Muscle of leg (tissue), 3 donors: ENCODE measurements at regions not wholly inside any gene's neighbourhood (a gene's known extent, or its start where the extent isn't known, plus 50 kb on each side); places are given as distances from the start of the nearest gene placed in this dataset.
A peak's percentile ranks its signal among the peaks of the same experiment; 100 is the strongest.

Experiments used
- DNase-seq: peaks from one replicate; pipeline ENCODE4 v3.0.0; 2013
- H3K27ac ChIP-seq: one replicate; pipeline ENCODE4 v1.5.1; 2013; ENCODE audit warnings: mild to moderate bottlenecking, low read length, control low read depth
- H3K27me3 ChIP-seq: one replicate; pipeline ENCODE4 v1.6.1; 2013; ENCODE audit warnings: low read length; ENCODE audit not compliant: control insufficient read depth, insufficient read depth
- H3K36me3 ChIP-seq: one replicate; pipeline ENCODE4 v1.6.1; 2013; ENCODE audit warnings: low read length; ENCODE audit not compliant: control insufficient read depth, insufficient read depth
- H3K4me1 ChIP-seq: one replicate; pipeline ENCODE4 v1.6.1; 2013; ENCODE audit warnings: low read length; ENCODE audit not compliant: control insufficient read depth, insufficient read depth
- H3K4me3 ChIP-seq: one replicate; pipeline ENCODE4 v1.5.1; 2013; ENCODE audit warnings: low read length, control low read depth
- H3K9me3 ChIP-seq: replicated peaks from 2 replicates; pipeline ENCODE4 v1.6.1; 2013; ENCODE audit warnings: low read depth, low read length; ENCODE audit not compliant: control insufficient read depth
- WGBS: methylation state at CpG from one replicate; pipeline ENCODE4 v1.1.5; 2013; ENCODE audit warnings: missing lambda C conversion rate; ENCODE audit not compliant: insufficient coverage; 5-methylcytosine and 5-hydroxymethylcytosine counted together

GRCh38 chr5:130549884-130550561, 615.0 kb downstream of the HINT1 start:
- no peak for DNase-seq
- H3K4me3 ChIP-seq, result no peak overlapping the region
- H3K9me3 ChIP-seq, result peaks cover 28% of the 10 kb centered on the region
- H3K27ac ChIP-seq, result no peak overlapping the region
- WGBS, result 88% methylated on average over 3 of the region's 5 CpGs
- H3K4me1 ChIP-seq, result no peaks in the 10 kb centered on the region
- H3K27me3 ChIP-seq, result no peaks in the 10 kb centered on the region
- no peaks in the 10 kb centered on the region for H3K36me3 ChIP-seq

DNA sequence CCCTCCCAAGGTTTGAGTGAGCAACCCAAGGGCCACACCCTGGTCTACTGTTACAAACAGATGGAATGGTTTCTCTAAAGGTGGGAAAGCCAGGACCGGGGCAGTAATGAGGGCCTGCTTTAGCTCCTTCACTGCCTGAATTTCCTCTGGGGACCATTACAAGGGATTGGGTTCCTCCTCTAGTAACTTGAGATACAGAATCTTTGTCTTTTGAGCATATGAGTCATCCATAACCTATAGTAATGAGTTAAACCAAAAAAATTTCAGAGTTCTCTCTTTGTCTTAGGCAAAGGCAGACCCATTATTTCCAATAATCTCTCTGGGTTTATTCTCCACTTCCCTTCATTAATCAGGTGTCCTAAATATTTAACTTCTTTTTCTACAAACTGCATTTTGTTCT, 618.8 kb downstream of the HINT1 start:
- no CpG with 5 or more reads among the region's 1 CpG for WGBS
- Histone ChIP-seq H3K4me1 (no peaks in the 10 kb centered on the region), H3K36me3 (no peaks in the 10 kb centered on the region), H3K27ac (no peak overlapping the region), H3K4me3 (no peak overlapping the region), H3K9me3 (peaks cover 49% of the 10 kb centered on the region), H3K27me3 (no peaks in the 10 kb centered on the region)
- no peak for DNase-seq

DNA sequence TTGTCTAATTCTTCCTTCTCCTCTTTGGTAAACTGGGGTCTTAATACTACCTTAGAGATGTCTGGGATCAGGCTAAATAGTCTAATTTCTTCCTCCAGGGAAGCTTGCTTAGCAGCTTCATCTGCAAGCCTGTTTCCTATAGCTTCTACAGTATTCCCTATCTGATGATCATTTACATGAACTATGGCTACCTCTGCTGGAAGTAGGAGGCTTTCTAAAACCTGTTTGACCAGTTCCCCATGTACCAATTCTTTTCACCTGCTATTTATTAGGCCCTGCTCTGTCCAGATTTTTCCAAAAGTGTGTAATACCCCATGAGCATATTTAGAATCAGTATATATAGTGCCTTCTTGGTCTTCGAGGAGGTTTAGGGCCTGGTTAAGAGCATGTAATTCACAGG, 619.8 kb downstream of the HINT1 start:
- Histone ChIP-seq H3K4me3 (no peak overlapping the region), H3K36me3 (no peaks in the 10 kb centered on the region), H3K9me3 (peaks cover 49% of the 10 kb centered on the region), H3K27me3 (no peaks in the 10 kb centered on the region), H3K27ac (no peak overlapping the region), H3K4me1 (no peaks in the 10 kb centered on the region)
- WGBS, result no CpG with 5 or more reads among the region's 1 CpG
- no peak for DNase-seq

DNA sequence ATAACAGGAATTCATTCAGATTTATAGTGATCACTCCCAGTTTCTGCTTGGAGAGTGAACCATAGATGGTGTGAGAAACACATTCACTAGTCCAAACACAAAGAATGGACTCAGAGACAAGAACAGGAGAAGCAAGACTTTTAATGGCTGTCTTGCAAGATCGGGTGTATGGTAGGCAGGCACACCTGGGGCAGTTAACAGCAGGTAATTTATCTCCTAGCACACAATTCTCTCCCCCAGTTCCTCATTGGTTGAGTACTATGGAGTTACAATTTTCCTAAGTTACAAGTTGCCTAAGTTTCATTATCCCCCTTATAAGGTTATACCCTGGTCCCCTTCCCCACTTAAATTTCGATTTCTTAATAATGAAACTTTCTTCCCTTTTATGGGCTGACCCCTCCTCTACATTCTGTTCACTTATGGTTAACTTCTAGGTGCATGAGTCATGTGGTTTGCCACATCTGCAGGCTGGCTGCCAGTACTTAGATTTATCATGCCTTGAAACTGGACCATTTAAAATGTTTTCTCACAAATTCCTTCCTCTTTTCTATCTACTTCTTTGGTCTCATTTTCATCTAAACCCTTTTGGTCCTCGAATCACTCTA, 623.3 kb downstream of the HINT1 start:
- H3K27ac ChIP-seq, result no peak overlapping the region
- no peak overlapping the region for H3K4me3 ChIP-seq
- no peaks in the 10 kb centered on the region for H3K36me3 ChIP-seq
- H3K9me3 ChIP-seq, result peaks cover 35% of the 10 kb centered on the region
- WGBS, result 40% methylated on average over 1 of the region's 3 CpGs
- H3K27me3 ChIP-seq, result no peaks in the 10 kb centered on the region
- no peaks in the 10 kb centered on the region for H3K4me1 ChIP-seq
- no peak for DNase-seq

DNA sequence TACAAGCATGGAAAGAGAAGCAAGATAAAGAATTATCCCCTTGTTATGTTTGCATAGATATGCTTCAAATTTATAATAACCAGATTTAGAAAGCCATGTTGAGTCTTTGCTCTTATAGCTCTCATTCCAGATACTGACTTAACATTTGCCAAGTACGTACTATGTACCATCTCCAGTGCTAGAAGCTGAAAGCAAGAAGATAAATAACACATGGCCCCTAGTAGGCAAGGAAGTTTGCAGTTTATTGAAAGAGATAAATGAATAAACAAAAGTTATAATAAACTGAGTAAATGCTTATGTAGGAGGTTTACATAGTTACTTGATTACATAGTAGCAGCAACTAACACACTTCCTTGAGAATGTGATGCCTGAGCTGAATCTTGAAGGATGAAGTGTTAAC, 628.4 kb downstream of the HINT1 start:
- Histone ChIP-seq H3K4me3 (no peak overlapping the region), H3K4me1 (no peaks in the 10 kb centered on the region), H3K27me3 (no peaks in the 10 kb centered on the region), H3K9me3 (no peaks in the 10 kb centered on the region), H3K27ac (no peak overlapping the region), H3K36me3 (no peaks in the 10 kb centered on the region)
- WGBS, result no CpG with 5 or more reads among the region's 1 CpG
- DNase-seq, result no peak

DNA sequence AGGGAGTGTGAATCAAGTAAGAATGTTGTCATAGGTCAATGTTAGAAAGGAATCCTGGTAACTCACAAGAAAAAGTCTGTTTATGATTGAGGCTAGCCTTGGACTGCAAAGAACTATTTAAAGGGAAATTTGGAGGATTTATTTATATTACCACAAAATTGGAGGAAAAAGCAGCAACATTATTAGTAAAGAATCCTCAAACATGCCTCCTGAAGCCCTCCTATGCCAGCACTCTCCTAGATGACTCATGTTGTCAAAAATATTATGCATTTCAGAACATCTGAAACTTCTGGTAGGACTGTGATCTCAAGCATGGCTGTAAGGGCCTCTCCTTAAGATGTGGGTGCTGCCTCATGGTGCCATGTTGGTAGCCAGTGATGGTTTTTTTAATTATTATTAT, 628.5 kb downstream of the CHSY3 start:
- Histone ChIP-seq H3K27ac (no peak overlapping the region), H3K4me1 (no peaks in the 10 kb centered on the region), H3K9me3 (no peaks in the 10 kb centered on the region), H3K27me3 (no peaks in the 10 kb centered on the region), H3K4me3 (no peak overlapping the region), H3K36me3 (no peaks in the 10 kb centered on the region)
- no peak for DNase-seq

DNA sequence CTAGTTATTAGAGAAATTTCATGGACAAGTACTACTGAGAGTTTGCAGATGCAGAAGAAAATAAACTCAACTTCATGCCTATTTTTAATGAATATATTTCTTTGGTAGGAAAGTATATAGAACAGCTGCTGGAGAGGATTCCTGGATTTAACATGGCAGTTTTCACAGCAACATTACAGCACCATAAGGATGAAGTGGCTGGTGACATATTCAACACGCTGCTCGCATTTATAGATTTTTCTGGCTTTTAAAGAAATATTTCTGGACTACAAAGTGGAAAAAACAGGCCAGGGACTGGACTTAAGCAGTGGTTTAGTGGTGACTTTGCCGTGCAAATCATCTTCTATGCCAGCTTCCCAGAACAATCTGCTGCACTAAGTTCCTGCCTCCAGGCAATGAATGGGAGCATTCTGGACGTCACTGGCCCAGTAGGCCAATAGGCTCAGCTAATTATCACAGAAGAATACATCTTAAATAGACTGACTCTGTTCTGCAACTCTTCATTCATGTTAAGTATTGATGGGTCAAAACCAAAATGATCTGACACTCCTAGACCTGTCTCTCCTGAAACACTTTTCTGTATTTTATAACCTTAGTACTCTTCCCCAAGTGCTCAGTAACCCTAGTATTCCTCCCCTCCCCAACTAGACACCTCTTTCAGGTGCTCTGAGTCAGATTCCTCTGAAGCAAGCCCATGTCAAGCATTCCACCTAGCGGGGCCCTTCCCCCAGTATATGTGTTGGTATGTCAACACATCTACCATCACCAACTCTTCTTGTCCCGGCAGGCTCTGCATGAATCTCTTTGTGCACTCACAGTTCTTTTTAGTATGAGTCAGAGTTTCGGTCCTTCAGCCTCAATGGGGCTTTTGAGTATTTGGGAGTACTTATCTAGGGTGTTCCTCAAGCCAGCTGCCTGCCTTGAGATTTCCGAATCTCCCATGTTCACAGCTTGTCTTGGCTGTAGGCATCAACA, 625.5 kb downstream of the CHSY3 start:
- Histone ChIP-seq H3K27ac (no peak overlapping the region), H3K27me3 (no peaks in the 10 kb centered on the region), H3K4me3 (no peak overlapping the region), H3K36me3 (no peaks in the 10 kb centered on the region), H3K9me3 (no peaks in the 10 kb centered on the region), H3K4me1 (no peaks in the 10 kb centered on the region)
- 80% methylated on average over 2 of the region's 8 CpGs for WGBS
- DNase-seq, result peak; percentile 2

DNA sequence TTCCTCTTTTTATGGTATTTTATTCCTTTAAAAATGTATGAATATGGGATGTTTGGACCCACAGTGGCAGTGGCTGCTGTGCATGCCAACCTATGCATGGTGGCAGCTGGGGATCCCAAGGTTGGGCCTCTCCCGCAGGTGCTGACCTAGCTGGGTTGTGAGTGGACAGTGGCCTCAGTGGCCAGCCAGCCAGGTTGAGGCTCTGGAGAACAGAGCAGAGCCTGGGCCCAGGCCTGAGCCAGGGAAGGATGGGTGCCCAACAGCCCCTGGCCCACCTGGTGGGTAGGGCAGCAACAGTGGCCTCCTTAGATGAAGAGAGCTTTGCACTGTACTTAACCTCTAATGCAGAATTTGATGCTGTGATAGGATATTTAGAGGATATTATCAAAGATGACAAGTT, 624.8 kb downstream of the CHSY3 start:
- no peaks in the 10 kb centered on the region for H3K27me3 ChIP-seq
- DNase-seq, result no peak
- no peaks in the 10 kb centered on the region for H3K9me3 ChIP-seq
- no peaks in the 10 kb centered on the region for H3K36me3 ChIP-seq
- 100% methylated on average over 1 of the region's 1 CpG for WGBS
- no peak overlapping the region for H3K27ac ChIP-seq
- H3K4me3 ChIP-seq, result no peak overlapping the region
- H3K4me1 ChIP-seq, result no peaks in the 10 kb centered on the region

DNA sequence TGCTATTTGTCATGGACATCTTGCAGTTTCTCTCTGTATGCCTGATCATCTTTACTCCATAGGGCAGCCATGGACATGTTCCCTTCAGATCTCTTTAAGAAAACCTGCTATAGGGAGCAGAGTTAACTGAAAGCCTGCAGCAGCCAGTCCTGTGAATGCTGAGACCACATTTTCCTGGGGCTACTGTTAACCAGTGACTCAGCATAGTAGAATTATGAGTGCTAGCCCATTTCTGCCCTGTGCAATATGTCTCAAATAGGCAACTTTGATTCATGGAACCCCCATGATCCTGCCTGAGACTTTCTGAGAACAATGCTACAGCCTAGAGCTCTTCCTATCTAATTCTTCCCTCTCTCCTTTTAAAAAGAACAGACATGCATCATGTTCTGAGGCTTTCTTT, 624.2 kb downstream of the CHSY3 start:
- Histone ChIP-seq H3K9me3 (no peaks in the 10 kb centered on the region), H3K4me1 (no peaks in the 10 kb centered on the region), H3K4me3 (no peak overlapping the region), H3K27me3 (no peaks in the 10 kb centered on the region), H3K27ac (no peak overlapping the region), H3K36me3 (no peaks in the 10 kb centered on the region)
- DNase-seq, result no peak

DNA sequence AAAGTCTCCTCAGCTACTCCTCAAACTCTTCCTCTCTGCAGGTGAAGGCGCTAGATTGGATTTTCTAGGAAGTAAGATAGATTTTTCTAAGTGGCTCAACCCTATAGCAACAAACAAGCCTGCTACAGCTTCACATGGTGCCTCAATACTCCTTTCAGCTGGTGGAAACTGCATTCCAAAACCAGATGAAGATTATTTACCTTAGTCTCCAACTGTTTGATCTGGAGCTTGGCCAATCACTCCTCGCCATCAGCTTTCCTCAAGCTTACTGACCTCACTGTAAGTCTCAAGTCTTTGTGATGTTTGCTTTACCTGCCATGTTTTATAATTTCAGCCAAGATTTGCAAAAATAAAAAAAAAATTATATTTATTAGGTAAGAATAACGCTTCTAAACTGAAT, 622.4 kb downstream of the CHSY3 start:
- no peak for DNase-seq
- Histone ChIP-seq H3K27ac (no peak overlapping the region), H3K27me3 (no peaks in the 10 kb centered on the region), H3K9me3 (no peaks in the 10 kb centered on the region), H3K4me3 (no peak overlapping the region), H3K36me3 (no peaks in the 10 kb centered on the region), H3K4me1 (no peaks in the 10 kb centered on the region)
- 100% methylated on average over 1 of the region's 3 CpGs for WGBS
